H9 (cell line): ENCODE measurements at regions not wholly inside any gene's neighbourhood (a gene's known extent, or its start where the extent isn't known, plus 50 kb on each side); places are given as distances from the start of the nearest gene placed in this dataset.

Experiments used
- DNase-seq: peaks from one replicate; pipeline ENCODE4 v3.0.0-alpha.2; 2017
- H2AFZ ChIP-seq: one replicate; pipeline ENCODE4 v1.6.1; 2013; ENCODE audit warnings: mild to moderate bottlenecking, low read length, control low read depth, moderate library complexity
- H2AK5ac ChIP-seq: 2 replicates; pipeline ENCODE4 v1.6.1; 2013; ENCODE audit warnings: low read length, control low read depth, mixed read lengths; ENCODE audit not compliant: insufficient read length
- H2BK120ac ChIP-seq: one replicate; pipeline ENCODE4 v1.6.1; 2013; ENCODE audit warnings: low read depth, mild to moderate bottlenecking, low read length, control low read depth, inconsistent platforms; ENCODE audit not compliant: poor library complexity, severe bottlenecking
- H2BK12ac ChIP-seq: 2 replicates; pipeline ENCODE4 v1.6.1; 2013; ENCODE audit warnings: low read length, control low read depth, mixed read lengths, low read depth; ENCODE audit not compliant: insufficient read length
- H2BK15ac ChIP-seq: 2 replicates; pipeline ENCODE4 v1.6.1; 2013; ENCODE audit warnings: low read depth, low read length, control low read depth
- H2BK20ac ChIP-seq: one replicate; pipeline ENCODE4 v1.6.1; 2013; ENCODE audit warnings: low read depth, mild to moderate bottlenecking, low read length, control low read depth, inconsistent platforms; ENCODE audit not compliant: poor library complexity, severe bottlenecking
- H2BK5ac ChIP-seq: 2 replicates; pipeline ENCODE4 v1.6.1; 2013; ENCODE audit warnings: low read length, control low read depth, mixed read lengths; ENCODE audit not compliant: insufficient read length
- H3K14ac ChIP-seq: 2 replicates; pipeline ENCODE4 v1.6.1; 2013; ENCODE audit warnings: low read length, control low read depth; ENCODE audit not compliant: insufficient read depth
- H3K18ac ChIP-seq: 2 replicates; pipeline ENCODE4 v1.6.1; 2013; ENCODE audit warnings: low read depth, mild to moderate bottlenecking, mixed read lengths, low read length, control low read depth; ENCODE audit not compliant: insufficient read length
- H3K23ac ChIP-seq: 2 replicates; pipeline ENCODE4 v1.6.1; 2013; ENCODE audit warnings: low read length, control low read depth, mixed read lengths, low read depth; ENCODE audit not compliant: insufficient read length
- H3K23me2 ChIP-seq: 2 replicates; pipeline ENCODE4 v1.6.1; 2013; ENCODE audit warnings: low read depth, mild to moderate bottlenecking, mixed read lengths, low read length, control low read depth; ENCODE audit not compliant: insufficient read length, poor library complexity, severe bottlenecking
- H3K27ac ChIP-seq: 2 replicates; pipeline ENCODE4 v1.5.1; 2013; ENCODE audit warnings: low read length, control low read depth, mixed read lengths, low read depth; ENCODE audit not compliant: insufficient read length
- H3K27me3 ChIP-seq: 2 replicates; pipeline ENCODE4 v1.6.1; 2013; ENCODE audit warnings: low read length, control low read depth, inconsistent platforms; ENCODE audit not compliant: insufficient read depth
- H3K4ac ChIP-seq: 2 replicates; pipeline ENCODE4 v1.6.1; 2013; ENCODE audit warnings: low read depth, mild to moderate bottlenecking, control low read depth, inconsistent platforms, low read length, moderate library complexity
- H3K4me1 ChIP-seq: 2 replicates; pipeline ENCODE4 v1.6.1; 2013; ENCODE audit warnings: low read length, control low read depth, inconsistent platforms; ENCODE audit not compliant: insufficient read depth
- H3K4me2 ChIP-seq: 2 replicates; pipeline ENCODE4 v1.6.1; 2013; ENCODE audit warnings: low read length, control low read depth, mixed read lengths; ENCODE audit not compliant: insufficient read length, insufficient read depth
- H3K56ac ChIP-seq: 2 replicates; pipeline ENCODE4 v1.6.1; 2013; ENCODE audit warnings: low read depth, mild to moderate bottlenecking, mixed read lengths, low read length, control low read depth; ENCODE audit not compliant: insufficient read length
- H3K79me1 ChIP-seq: 2 replicates; pipeline ENCODE4 v1.6.1; 2013; ENCODE audit warnings: low read depth, mild to moderate bottlenecking, moderate library complexity, low read length, control low read depth, inconsistent platforms; ENCODE audit not compliant: insufficient read depth, poor library complexity, severe bottlenecking
- H3K79me2 ChIP-seq: 2 replicates; pipeline ENCODE4 v1.6.1; 2013; ENCODE audit warnings: low read length, control low read depth, inconsistent platforms; ENCODE audit not compliant: insufficient read depth
- H3K9ac ChIP-seq: 2 replicates; pipeline ENCODE4 v1.6.1; 2013; ENCODE audit warnings: low read length, control low read depth, mixed read lengths; ENCODE audit not compliant: insufficient read length; ENCODE audit errors: extremely low read depth
- H3K9me3 ChIP-seq: one replicate; pipeline ENCODE4 v1.6.1; 2013; ENCODE audit warnings: low read depth, low read length, inconsistent platforms; ENCODE audit not compliant: control insufficient read depth
- H3T11ph ChIP-seq: one replicate; pipeline ENCODE4 v1.6.1; 2013; ENCODE audit warnings: mild to moderate bottlenecking, low read length, control low read depth, inconsistent platforms
- H4K20me1 ChIP-seq: one replicate; pipeline ENCODE4 v1.6.1; 2013; ENCODE audit not compliant: control insufficient read depth, insufficient read length, insufficient read depth
- H4K5ac ChIP-seq: 2 replicates; pipeline ENCODE4 v1.6.1; 2013; ENCODE audit warnings: low read depth, mild to moderate bottlenecking, mixed read lengths, low read length, control low read depth; ENCODE audit not compliant: insufficient read length
- H4K8ac ChIP-seq: replicated peaks from 2 replicates; pipeline ENCODE4 v1.6.1; 2013; ENCODE audit warnings: low read length, control low read depth, mixed read lengths, low read depth; ENCODE audit not compliant: insufficient read length
- H4K91ac ChIP-seq: 2 replicates; pipeline ENCODE4 v1.6.1; 2013; ENCODE audit warnings: low read depth, mild to moderate bottlenecking, moderate library complexity, mixed read lengths, low read length, control low read depth; ENCODE audit not compliant: insufficient read length
- H3K27ac Mint-ChIP-seq, 3 experiments: 2 replicates in 2 of 3; 3 replicates in 1 of 3; pipeline ENCODE4 v1.8.0; 2020 to 2021; ENCODE audit warnings: mixed read lengths in 3 of 3, mild to moderate bottlenecking in 1 of 3, moderate library complexity in 1 of 3
- H3K27me3 Mint-ChIP-seq: 2 replicates; pipeline ENCODE4 v1.8.0; 2021; ENCODE audit warnings: low read depth, mild to moderate bottlenecking, moderate library complexity, mixed read lengths
- H3K36me3 Mint-ChIP-seq, 3 experiments: 2 replicates in 2 of 3; 3 replicates in 1 of 3; pipeline ENCODE4 v1.8.0; 2020 to 2021; ENCODE audit warnings: low read depth in 3 of 3, mixed read lengths in 3 of 3; ENCODE audit not compliant: insufficient read depth in 1 of 3
- H3K4me1 Mint-ChIP-seq, 2 experiments: 2 replicates each; pipeline ENCODE4 v1.8.0; 2020; ENCODE audit warnings: mixed read lengths in 2 of 2
- H3K4me3 Mint-ChIP-seq, 2 experiments: 2 replicates in 1 of 2; 3 replicates in 1 of 2; pipeline ENCODE4 v1.8.0; 2020 to 2021; ENCODE audit warnings: mild to moderate bottlenecking in 2 of 2, mixed read lengths in 2 of 2, moderate library complexity in 1 of 2
- H3K9me3 Mint-ChIP-seq, 2 experiments: 2 replicates in 1 of 2; 3 replicates in 1 of 2; pipeline ENCODE4 v1.8.0; 2020; ENCODE audit warnings: mild to moderate bottlenecking in 2 of 2, mixed read lengths in 2 of 2, moderate library complexity in 1 of 2
- CTCF ChIP-seq: fragments of 200-600 bp; sonication (generic); conservative IDR thresholded peaks from 3 replicates; pipeline ENCODE4 v1.8.0; 2021; ENCODE audit warnings: antibody characterized with exemption, mild to moderate bottlenecking
- WGBS: extraction: QIAGEN DNeasy Blood & Tissue Kit; methylation state at CpG from one replicate; pipeline ENCODE4 v1.1.7; 2013; ENCODE audit warnings: missing lambda C conversion rate, low lambda C conversion rate, mixed read lengths; ENCODE audit not compliant: insufficient read length; ENCODE audit errors: extremely low coverage; 5-methylcytosine and 5-hydroxymethylcytosine counted together

DNA sequence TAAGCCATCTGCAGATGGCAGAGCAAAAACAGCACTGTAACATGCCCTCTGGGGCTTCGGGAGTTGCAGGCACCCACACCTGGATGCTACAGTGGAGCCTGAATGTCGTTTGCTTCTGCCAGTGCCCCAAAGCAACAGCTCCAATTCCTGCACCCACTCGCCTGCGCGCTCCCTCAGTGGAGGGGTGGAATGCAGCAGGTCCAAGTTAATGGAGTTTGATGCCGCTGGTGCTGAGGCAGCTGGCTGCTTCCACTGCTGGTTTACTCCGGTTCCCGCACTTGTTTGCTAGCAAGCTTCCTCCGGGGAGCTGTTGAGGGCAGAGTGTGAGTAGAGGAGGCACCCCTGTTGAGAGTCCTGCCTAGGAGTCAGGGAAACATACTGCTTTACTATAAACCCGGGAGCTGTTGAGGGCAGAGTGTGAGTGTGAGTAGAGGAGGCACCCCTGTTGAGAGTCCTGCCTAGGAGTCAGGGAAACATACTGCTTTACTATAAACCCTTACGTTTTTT lies 584.0 kb upstream of the TMPRSS15 start:
- no peak overlapping the region for H3K9ac ChIP-seq
- no peaks in the 10 kb centered on the region for H3K23me2 ChIP-seq
- peak; percentile 30 for DNase-seq
- no peak for TF ChIP-seq CTCF
- Mint-ChIP-seq H3K4me3 (no peak overlapping the region), H3K27ac (peak overlapping the region in 1 of 3 experiments; percentile 5; a peak in 1 of 7 replicates), H3K36me3 (peaks cover 1 to 23% (median 9%) of the 10 kb centered on the region in 3 experiments; a peak in 5 of 7 replicates), H3K27me3 (no peaks in the 10 kb centered on the region), H3K4me1 (peaks cover 0 to 7% of the 10 kb centered on the region in 2 experiments; a peak in 1 of 4 replicates), H3K9me3 (peaks cover 10 to 19% of the 10 kb centered on the region in 2 experiments; a peak in 4 of 5 replicates)
- H2AFZ ChIP-seq: no peak overlapping the region
- H2BK15ac ChIP-seq: no peak overlapping the region
- no peak overlapping the region for H3K4me2 ChIP-seq
- H4K20me1 ChIP-seq: no peaks in the 10 kb centered on the region
- no peaks in the 10 kb centered on the region for H3K79me2 ChIP-seq
- no peak overlapping the region for H2BK12ac ChIP-seq
- H3T11ph ChIP-seq: no peak overlapping the region
- H3K4ac ChIP-seq: no peak overlapping the region
- H2BK120ac ChIP-seq: no peak overlapping the region
- H3K14ac ChIP-seq: no peak overlapping the region; the same call in 1 of the 2 replicates
- H2BK20ac ChIP-seq: no peak overlapping the region
- H2AK5ac ChIP-seq: no peak overlapping the region
- no peaks in the 10 kb centered on the region for H3K9me3 ChIP-seq
- no peak overlapping the region for H4K8ac ChIP-seq
- no peak overlapping the region for H3K18ac ChIP-seq
- no peak overlapping the region for H4K91ac ChIP-seq
- H3K23ac ChIP-seq: no peak overlapping the region
- H3K4me1 ChIP-seq: no peaks in the 10 kb centered on the region
- H3K27ac ChIP-seq: no peak overlapping the region
- no CpG with 5 or more reads among the region's 11 CpGs for WGBS
- no peaks in the 10 kb centered on the region for H3K27me3 ChIP-seq
- H4K5ac ChIP-seq: no peak overlapping the region
- no peaks in the 10 kb centered on the region for H3K79me1 ChIP-seq
- H2BK5ac ChIP-seq: no peak overlapping the region
- H3K56ac ChIP-seq: no peak overlapping the region
